Testis (tissue), 2 donors: ENCODE measurements at regions not wholly inside any gene's neighbourhood (a gene's known extent, or its start where the extent isn't known, plus 50 kb on each side); places are given as distances from the start of the nearest gene placed in this dataset.
"Not testable (repeated sequence)": the region's sequence is repeated elsewhere in the genome, so short reads cannot be mapped to it uniquely, and the experiment has no call there.

ENCODE experiments used
- POLR2A ChIP-seq: fragments of 450-650 bp; IDR thresholded peaks from one replicate; pipeline ENCODE4 v1.6.1; 2017; ENCODE audit warnings: antibody characterized with exemption, mild to moderate bottlenecking, moderate library complexity
- TF ChIP-seq, protein P1 (sequence below), 3 experiments: fragments of 450-650 bp in 2 of 3; fragments of 200-600 bp in 1 of 3; sonication (generic) in 1 of 3; IDR thresholded peaks; one replicate each; pipeline ENCODE4 v1.5.1; 2016 to 2019; ENCODE audit warnings: antibody characterized with exemption in 3 of 3, mild to moderate bottlenecking in 2 of 3, moderate library complexity in 1 of 3

DNA sequence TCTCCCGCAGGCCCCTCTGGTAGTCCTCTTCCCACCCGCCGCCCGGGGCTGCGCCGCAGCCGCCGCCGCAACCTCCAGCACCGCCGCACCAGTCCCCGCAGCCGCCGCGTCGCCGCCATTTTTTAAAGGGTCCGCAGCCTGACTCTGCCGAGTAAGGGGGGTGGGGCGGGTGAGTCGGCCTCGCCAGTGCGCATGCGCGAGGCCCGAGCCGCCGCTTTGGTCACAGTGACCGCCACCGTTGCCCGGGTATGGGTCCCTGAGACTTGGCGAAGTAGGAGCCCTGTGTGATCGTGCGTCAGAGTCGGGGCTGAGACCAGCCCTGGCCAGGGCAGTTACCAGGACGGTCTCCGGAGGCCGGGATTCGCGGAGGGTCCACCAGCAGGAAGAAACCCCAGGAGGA is 169.6 kb upstream of the ZNG1F start:
- TF ChIP-seq, protein P1, sequence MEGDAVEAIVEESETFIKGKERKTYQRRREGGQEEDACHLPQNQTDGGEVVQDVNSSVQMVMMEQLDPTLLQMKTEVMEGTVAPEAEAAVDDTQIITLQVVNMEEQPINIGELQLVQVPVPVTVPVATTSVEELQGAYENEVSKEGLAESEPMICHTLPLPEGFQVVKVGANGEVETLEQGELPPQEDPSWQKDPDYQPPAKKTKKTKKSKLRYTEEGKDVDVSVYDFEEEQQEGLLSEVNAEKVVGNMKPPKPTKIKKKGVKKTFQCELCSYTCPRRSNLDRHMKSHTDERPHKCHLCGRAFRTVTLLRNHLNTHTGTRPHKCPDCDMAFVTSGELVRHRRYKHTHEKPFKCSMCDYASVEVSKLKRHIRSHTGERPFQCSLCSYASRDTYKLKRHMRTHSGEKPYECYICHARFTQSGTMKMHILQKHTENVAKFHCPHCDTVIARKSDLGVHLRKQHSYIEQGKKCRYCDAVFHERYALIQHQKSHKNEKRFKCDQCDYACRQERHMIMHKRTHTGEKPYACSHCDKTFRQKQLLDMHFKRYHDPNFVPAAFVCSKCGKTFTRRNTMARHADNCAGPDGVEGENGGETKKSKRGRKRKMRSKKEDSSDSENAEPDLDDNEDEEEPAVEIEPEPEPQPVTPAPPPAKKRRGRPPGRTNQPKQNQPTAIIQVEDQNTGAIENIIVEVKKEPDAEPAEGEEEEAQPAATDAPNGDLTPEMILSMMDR (IDR thresholded peaks at IDR 0.05): not testable (repeated sequence)
- TF ChIP-seq POLR2A: not testable (repeated sequence)
